SU-DHL-6 (cell line): ENCODE measurements at regions not wholly inside any gene's neighbourhood (a gene's known extent, or its start where the extent isn't known, plus 50 kb on each side); places are given as distances from the start of the nearest gene placed in this dataset.

Experiments used
- EZH2phosphoT487 ChIP-seq: fragments of 200-600 bp; sonication (generic), shearing (Covaris generic); conservative IDR thresholded peaks from 2 replicates; pipeline ENCODE4 v1.6.1; 2018; ENCODE audit warnings: mild to moderate bottlenecking, antibody characterized with exemption, low read length, moderate library complexity, mixed read lengths
- TF ChIP-seq, protein P1 (sequence below): fragments of 200-600 bp; sonication (generic); IDR thresholded peaks from one replicate; pipeline ENCODE4 v1.5.1; 2017; ENCODE audit warnings: antibody characterized with exemption, mild to moderate bottlenecking, low read length, moderate library complexity; ENCODE audit not compliant: insufficient read depth, poor library complexity, severe bottlenecking

DNA sequence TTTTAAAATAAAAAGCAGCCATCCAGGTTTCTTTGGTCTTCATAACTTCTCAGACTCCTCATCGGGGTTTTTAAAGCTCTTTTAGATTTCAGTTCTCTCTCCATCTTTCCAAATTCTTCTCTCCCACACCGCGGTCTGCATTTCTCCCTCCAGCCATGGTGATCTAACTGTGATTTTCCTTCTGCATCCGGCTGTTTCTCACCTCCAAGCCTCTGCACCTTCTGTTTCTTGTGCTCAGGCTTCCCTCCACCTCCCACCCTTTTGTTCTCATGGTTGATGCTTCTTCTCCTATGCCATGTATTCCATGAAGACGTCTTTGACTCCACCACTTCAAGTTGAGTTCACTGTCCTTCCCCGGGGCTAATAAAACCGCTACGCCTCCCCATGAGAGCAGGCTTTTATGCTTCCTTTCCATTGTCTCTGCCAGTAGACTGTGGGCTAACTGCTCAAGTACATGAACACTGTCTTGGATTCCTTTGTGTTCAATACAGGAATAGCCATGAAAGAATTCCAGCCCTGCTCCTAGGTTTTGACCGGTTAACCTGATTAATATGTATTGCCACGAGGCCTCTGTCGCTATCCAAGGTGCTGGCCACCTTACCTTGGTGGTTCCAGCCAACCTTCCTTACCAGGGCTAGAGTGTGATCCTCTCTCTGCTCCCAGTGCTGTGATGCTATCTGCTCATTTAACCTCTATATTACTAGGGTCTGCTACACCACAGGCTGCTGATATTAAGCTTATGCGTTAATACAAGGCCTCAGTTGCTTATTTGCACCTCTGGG, 625.1 kb downstream of the HS3ST4 start:
- TF ChIP-seq, protein P1, sequence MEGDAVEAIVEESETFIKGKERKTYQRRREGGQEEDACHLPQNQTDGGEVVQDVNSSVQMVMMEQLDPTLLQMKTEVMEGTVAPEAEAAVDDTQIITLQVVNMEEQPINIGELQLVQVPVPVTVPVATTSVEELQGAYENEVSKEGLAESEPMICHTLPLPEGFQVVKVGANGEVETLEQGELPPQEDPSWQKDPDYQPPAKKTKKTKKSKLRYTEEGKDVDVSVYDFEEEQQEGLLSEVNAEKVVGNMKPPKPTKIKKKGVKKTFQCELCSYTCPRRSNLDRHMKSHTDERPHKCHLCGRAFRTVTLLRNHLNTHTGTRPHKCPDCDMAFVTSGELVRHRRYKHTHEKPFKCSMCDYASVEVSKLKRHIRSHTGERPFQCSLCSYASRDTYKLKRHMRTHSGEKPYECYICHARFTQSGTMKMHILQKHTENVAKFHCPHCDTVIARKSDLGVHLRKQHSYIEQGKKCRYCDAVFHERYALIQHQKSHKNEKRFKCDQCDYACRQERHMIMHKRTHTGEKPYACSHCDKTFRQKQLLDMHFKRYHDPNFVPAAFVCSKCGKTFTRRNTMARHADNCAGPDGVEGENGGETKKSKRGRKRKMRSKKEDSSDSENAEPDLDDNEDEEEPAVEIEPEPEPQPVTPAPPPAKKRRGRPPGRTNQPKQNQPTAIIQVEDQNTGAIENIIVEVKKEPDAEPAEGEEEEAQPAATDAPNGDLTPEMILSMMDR, result no peak
- TF ChIP-seq EZH2phosphoT487, result no peak
